ENCODE measurements at regions not wholly inside any gene's neighbourhood (a gene's known extent, or its start where the extent isn't known, plus 50 kb on each side); places are given as distances from the start of the nearest gene placed in this dataset.

DNA sequence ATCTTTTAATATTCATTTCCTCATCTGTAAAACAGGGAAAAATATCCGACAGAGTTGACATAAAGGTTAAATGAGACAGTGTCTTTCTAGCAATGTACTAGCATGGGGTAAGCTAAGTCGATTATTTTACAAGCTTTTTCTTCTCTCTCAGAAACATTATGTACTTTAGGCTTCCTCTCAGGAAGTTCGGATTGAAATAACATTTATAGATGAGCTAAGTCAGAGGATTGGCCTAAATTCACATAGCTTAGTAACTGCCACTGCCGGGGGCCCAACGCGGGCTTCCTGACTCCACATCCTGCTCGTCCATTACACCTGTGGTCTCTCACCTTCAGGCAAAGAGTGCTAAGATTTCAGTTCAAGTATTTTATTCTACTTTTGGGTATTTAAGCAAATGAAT is 462.3 kb upstream of the NFIA start:
- TF ChIP-seq, protein P1, sequence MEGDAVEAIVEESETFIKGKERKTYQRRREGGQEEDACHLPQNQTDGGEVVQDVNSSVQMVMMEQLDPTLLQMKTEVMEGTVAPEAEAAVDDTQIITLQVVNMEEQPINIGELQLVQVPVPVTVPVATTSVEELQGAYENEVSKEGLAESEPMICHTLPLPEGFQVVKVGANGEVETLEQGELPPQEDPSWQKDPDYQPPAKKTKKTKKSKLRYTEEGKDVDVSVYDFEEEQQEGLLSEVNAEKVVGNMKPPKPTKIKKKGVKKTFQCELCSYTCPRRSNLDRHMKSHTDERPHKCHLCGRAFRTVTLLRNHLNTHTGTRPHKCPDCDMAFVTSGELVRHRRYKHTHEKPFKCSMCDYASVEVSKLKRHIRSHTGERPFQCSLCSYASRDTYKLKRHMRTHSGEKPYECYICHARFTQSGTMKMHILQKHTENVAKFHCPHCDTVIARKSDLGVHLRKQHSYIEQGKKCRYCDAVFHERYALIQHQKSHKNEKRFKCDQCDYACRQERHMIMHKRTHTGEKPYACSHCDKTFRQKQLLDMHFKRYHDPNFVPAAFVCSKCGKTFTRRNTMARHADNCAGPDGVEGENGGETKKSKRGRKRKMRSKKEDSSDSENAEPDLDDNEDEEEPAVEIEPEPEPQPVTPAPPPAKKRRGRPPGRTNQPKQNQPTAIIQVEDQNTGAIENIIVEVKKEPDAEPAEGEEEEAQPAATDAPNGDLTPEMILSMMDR (IDR thresholded peaks at IDR 0.05) = no peak
- no peak for TF ChIP-seq ZFX (IDR thresholded peaks at IDR 0.05; ENCODE audit: borderline replicate concordance)
